ENCODE measurements at regions not wholly inside any gene's neighbourhood (a gene's known extent, or its start where the extent isn't known, plus 50 kb on each side); places are given as distances from the start of the nearest gene placed in this dataset.

GRCh38 chr2:238567067-238567855 is 140.5 kb downstream of the ASB1 start:
- Histone ChIP-seq H3K4me3 (no peak overlapping the region), H3K27ac (no peak overlapping the region)
- DNase-seq (ENCODE audit: low spot score), result no peak
- no peak for TF ChIP-seq CTCF (IDR thresholded peaks at IDR 0.05)

- TF ChIP-seq CTCF (IDR thresholded peaks at IDR 0.05), result no peak
- no peak for DNase-seq (ENCODE audit: low spot score)
- Histone ChIP-seq H3K4me3 (no peak overlapping the region), H3K27ac (no peak overlapping the region)
Measured at GRCh38 chr2:238567996-238568395, 141.3 kb downstream of the ASB1 start.

- Histone ChIP-seq H3K27ac (no peak overlapping the region), H3K4me3 (no peak overlapping the region)
- no peak for DNase-seq (ENCODE audit: low spot score)
- TF ChIP-seq CTCF (IDR thresholded peaks at IDR 0.05), result no peak
Measured at GRCh38 chr2:238568455-238569440, 142.0 kb downstream of the ASB1 start.

- Histone ChIP-seq H3K4me3 (no peak overlapping the region), H3K27ac (no peak overlapping the region)
- TF ChIP-seq CTCF (IDR thresholded peaks at IDR 0.05), result no peak
- no peak for DNase-seq (ENCODE audit: low spot score)
Measured at GRCh38 chr2:238569507-238570195, 142.9 kb downstream of the ASB1 start.

GRCh38 chr2:238570391-238570790 is 143.7 kb downstream of the ASB1 start:
- no peak for DNase-seq (ENCODE audit: low spot score)
- no peak for TF ChIP-seq CTCF (IDR thresholded peaks at IDR 0.05)
- H3K4me3 ChIP-seq, result no peak overlapping the region
- no peak overlapping the region for H3K27ac ChIP-seq

- Histone ChIP-seq H3K4me3 (no peak overlapping the region), H3K27ac (no peak overlapping the region)
- TF ChIP-seq CTCF (IDR thresholded peaks at IDR 0.05), result no peak
- no peak for DNase-seq (ENCODE audit: low spot score)
Measured at GRCh38 chr2:238570926-238571325, 144.2 kb downstream of the ASB1 start.

All from coronary artery (tissue), 2 donors.